Lung microvascular endothelial cell (primary cell): ENCODE measurements at regions not wholly inside any gene's neighbourhood (a gene's known extent, or its start where the extent isn't known, plus 50 kb on each side); places are given as distances from the start of the nearest gene placed in this dataset.

Experiments used
- DNase-seq, 2 donors: peaks; one replicate each; pipeline versions ENCODE4 v3.0.0 to v3.0.0-alpha.2; 2010; ENCODE audit warnings: low read depth in 2 of 2

GRCh38 chr18:76130845-76131244, 364.2 kb downstream of the ZNF516 start:
- DNase-seq = no peak

- DNase-seq = no peak
Observed at GRCh38 chr18:76126327-76126726, 368.7 kb downstream of the ZNF516 start.

- no peak for DNase-seq
Observed at GRCh38 chr18:76121011-76121410, 374.0 kb downstream of the ZNF516 start.

GRCh38 chr18:76115580-76115979, 379.5 kb downstream of the ZNF516 start:
- DNase-seq = no peak

GRCh38 chr18:76113101-76113500, 381.9 kb downstream of the ZNF516 start:
- no peak for DNase-seq

- DNase-seq = no peak
Observed at GRCh38 chr18:76102626-76103025, 392.4 kb downstream of the ZNF516 start.

GRCh38 chr18:76102156-76102555, 392.9 kb downstream of the ZNF516 start:
- no peak for DNase-seq

GRCh38 chr18:76099931-76100457, 395.0 kb downstream of the ZNF516 start:
- DNase-seq = no peak

- no peak for DNase-seq
Observed at GRCh38 chr18:76098674-76099411, 396.2 kb downstream of the ZNF516 start.

GRCh38 chr18:76081536-76081935, 413.5 kb downstream of the ZNF516 start:
- no peak for DNase-seq

- no peak for DNase-seq
Observed at GRCh38 chr18:76080430-76080829, 414.6 kb downstream of the ZNF516 start.

- DNase-seq = no peak
Observed at GRCh38 chr18:76075777-76076176, 419.3 kb downstream of the ZNF516 start.

GRCh38 chr18:76064998-76065397, 430.0 kb downstream of the ZNF516 start:
- DNase-seq = no peak

GRCh38 chr18:76058146-76058545, 436.9 kb downstream of the ZNF516 start:
- DNase-seq = no peak

GRCh38 chr18:76057386-76057785, 437.7 kb downstream of the ZNF516 start:
- DNase-seq = no peak

GRCh38 chr18:76056471-76057110, 438.5 kb downstream of the ZNF516 start:
- no peak for DNase-seq

GRCh38 chr18:76055578-76055977, 439.5 kb downstream of the ZNF516 start:
- DNase-seq = no peak

GRCh38 chr18:76055025-76055424, 440.0 kb downstream of the ZNF516 start:
- DNase-seq = no peak

GRCh38 chr18:76054156-76054555, 440.9 kb downstream of the ZNF516 start:
- DNase-seq = no peak

GRCh38 chr18:76053551-76053950, 441.5 kb downstream of the ZNF516 start:
- no peak for DNase-seq

- no peak for DNase-seq
Observed at GRCh38 chr18:76052227-76052595, 442.8 kb downstream of the ZNF516 start.

- no peak for DNase-seq
Observed at GRCh38 chr18:76051396-76052226, 443.4 kb downstream of the ZNF516 start.
